SHP77 treated with DMSO at 0.1 percent for 48 hours (cell line): ENCODE measurements at regions not wholly inside any gene's neighbourhood (a gene's known extent, or its start where the extent isn't known, plus 50 kb on each side); places are given as distances from the start of the nearest gene placed in this dataset.

Experiments used
- DNase-seq: peaks from one replicate; lab custom pipeline; 2025; lab: John Stamatoyannopoulos, UW

DNA sequence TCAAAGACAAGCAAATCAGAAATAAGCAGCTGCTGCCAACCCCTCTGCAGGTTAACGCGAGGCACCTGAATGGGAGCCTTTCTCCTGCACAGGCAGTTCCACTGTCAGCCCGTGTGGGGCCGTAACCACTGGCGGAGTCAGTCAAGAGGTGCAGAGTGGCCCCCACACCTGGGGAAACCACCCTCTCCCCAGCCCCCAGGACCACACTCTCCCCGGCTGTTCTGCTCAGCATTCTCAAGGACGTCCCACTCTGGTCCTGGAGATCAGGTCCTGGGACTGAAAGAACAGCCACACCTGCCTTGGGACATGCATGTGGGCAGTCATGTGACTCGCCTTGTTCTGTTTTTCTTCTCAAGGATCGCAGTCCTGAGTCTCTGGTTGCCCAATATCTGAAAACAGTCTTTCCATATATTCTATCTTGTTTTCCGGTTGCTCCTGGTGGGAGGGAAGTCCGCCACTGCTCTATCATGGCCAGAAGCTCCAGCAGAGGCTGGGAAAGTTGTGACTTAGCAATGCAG is 252.5 kb downstream of the PTPRU start:
- DNase-seq: no peak

DNA sequence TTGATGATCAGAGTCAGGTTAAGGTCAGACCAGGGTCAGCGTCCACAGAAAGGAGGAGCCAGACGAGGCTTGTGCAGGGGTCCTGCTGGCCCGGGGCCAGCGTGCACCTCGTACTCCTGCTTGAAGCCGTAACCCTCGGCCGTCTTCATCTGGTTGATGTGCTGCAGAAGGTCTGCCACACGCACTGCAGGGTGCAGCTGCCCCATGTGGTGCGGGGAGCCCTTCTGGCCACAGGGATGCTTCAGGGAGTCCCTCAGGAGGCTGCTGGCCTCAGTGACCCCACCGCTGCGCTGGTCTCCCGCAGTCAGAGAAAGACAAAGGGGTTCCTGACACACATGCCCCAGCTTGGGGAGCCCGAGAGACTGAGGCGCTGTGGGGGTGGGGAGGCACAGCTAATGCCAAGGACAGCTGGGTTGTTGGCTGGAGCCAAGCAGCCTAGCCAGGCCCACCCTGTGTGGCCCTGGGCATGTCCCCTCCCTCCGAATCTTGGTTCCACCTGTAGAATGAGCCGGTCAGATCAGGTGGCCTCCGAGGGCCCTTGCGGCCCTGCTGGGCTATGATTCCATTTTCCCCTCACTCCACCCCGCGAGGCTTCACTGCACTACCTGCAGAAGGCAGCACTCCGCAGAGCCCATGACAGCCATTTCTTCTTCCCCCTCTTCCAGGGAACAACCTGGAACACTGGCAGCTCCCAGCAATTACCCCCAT is 251.9 kb downstream of the PTPRU start:
- no peak for DNase-seq

DNA sequence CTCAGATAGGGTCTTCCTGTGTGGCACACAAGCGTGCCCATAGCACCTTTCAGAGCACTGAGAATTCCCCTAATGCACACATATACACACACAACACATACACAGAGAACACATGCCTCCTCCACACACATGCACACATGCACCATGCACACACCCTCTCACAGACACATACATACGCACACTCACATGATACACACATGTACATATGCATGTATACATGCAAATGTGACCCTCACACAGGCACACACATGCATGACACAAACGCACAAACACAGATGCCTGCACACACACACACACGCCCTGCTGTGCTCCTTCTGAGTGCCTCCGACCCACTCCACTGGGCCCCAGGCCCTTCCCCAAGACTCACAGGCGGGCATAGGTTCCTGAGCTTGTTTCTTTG is 251.0 kb downstream of the PTPRU start:
- no peak for DNase-seq

DNA sequence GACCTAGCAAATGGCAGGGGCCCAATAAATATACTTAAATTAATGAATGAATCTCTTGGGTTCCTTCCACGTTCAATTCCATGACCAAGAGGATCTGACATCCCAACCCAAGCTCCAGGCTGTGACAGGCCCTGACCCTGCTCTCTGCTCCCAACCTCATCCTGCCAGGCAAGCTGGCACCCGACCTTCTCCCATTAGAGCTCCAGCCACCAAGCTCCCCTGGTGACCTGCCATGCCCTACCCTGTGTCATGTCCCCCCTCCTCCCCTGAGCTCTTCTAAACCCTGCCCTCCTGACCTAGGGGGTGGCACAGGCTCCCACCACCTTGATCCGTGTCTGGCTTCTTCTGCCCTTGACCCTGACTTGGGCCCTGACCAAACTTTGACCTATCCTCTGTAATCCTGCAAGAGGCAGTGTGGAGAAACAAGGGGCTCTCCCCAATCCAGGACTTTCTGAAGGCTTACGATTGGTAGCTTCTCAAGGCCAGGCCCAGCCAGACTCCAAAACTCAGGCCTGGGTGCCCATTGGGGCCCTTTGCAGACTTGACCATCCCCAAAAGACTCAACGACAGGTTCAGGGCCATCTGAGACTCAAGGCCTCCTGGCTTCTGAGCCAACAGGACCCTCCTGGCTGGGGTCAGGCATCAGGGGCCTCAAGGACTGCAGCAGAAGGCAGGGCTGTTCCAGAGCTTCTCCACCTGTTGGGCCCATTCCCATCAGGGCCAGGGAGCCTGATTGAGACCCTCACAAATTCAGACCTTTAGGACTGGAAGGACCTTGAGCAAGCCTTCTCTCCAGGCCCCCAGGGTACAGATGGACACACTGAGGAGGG is 249.0 kb downstream of the PTPRU start:
- DNase-seq: no peak

DNA sequence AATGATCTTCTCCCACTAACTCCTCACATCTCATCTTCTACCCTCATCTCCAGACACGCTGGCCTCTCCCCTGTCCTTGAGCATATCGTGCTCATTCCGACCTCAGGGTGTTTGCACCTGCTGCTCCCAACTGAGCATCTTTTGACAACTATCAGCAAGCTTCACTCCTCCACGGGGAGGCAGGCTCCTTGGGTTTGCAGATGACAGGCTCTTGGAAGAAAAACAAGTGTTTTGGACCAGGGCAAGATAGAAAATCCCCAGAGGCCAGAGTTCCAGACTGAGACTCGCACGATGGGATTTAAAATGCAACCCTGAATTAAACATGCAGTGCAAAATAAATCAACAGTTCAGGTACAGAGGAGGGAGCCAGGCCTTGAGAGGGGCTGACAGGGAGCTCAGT is 246.7 kb downstream of the PTPRU start:
- no peak for DNase-seq

DNA sequence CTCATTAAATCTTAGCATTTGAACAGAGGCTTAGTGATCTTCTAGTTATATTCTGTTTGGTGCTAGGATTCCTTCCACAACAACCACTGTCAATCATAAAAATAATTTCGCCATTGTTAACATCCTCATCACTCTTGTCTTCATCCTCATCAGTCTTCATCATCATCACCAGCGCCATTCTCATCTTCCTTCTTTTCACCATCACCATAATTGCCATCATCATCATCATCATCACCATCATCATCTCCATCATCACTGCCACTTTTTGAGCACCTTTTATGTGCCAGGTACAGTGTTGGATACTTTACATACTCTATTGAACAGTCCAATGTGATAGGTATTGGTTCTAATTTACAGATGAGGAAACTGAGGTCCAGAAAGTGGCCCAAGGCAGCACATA is 245.7 kb downstream of the PTPRU start:
- DNase-seq: no peak

DNA sequence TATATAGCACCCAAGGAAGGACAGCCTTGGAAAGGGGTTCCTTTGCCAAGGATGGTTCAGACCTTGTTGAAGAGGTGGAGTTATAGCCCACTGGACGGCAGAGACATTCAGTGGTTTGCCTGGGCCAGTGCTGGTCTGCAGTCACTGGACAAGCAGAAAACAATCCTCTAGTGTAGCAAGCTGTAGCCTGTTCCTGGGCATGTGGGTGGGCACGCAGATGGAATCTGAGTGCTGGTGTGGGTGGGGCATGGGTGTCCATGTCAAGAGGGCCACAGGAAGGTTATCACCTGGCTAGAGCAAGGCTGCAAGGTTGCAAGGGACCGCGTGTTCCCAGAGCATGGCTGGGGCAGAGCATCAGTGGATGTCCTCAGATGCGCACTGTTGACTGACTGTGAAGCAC is 244.7 kb downstream of the PTPRU start:
- DNase-seq: no peak

DNA sequence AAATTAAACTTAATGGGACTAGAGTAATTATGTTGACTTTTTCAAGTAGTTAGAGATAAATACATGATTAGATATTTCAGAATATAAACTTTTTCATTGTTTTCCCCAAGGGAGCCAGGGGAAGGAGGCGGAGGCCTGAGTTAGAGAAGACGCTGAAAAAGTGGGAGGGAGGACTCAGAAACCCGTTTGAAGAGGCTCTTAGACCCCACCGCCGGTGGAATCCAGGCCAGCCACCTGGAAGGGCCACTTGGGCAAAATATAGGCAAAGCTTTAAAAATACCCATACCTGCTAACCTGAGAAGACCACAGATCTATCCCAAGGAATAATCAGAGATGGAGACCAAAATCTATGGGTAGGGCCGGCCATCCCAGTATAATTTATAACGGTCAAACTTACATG is 242.6 kb downstream of the PTPRU start:
- no peak for DNase-seq

DNA sequence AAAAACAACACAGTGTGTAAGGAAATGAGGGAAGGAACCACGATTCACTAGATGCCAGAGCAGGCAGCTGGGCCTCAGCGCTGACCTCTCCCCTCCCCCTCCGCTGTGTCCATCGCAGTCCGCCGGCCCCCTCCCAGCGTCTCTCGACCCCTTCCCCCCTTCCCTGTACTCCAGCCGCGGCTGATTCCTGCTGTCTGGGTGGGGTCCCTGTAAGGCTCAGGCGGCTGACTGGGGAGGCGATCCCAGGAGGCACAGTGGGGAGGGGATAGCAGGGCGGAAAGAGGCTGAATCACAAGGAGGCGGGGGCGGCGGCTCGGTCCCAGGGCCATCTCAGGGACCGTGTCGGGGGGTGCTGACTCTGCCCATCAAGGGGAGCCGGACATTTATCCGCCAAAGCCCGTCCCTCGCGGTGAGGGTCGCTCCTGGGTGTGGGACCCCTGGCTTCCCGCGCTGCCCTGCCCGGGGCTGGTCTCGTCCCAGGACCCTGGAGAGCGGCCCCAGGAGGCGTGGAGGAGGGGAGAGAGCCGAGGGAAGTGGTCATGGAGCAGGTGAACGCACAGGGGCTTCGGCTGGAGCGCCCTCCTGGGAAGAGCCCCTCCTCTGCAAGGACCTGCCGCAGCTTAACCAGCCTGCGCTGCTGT is 241.9 kb downstream of the PTPRU start:
- DNase-seq: no peak

DNA sequence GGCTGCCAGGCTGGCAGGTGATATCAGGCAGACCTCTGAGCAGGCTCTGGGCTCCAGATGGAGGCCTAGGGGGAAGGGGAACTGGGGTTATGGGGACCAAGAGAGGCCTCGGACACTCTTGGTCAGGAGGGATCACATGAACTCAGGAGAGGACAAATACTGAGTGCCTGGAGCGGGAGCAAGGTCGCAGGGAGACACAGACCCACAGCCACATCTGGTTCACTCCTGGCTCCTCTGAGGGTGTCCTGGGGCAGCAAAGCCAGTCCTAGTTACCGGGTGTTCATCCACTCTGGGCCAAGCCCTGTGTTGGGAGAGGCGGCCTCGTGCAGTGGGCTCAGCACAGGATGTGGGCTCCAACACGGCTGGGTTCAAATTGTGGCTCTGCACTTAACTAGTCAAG is 239.0 kb downstream of the PTPRU start:
- DNase-seq: no peak

DNA sequence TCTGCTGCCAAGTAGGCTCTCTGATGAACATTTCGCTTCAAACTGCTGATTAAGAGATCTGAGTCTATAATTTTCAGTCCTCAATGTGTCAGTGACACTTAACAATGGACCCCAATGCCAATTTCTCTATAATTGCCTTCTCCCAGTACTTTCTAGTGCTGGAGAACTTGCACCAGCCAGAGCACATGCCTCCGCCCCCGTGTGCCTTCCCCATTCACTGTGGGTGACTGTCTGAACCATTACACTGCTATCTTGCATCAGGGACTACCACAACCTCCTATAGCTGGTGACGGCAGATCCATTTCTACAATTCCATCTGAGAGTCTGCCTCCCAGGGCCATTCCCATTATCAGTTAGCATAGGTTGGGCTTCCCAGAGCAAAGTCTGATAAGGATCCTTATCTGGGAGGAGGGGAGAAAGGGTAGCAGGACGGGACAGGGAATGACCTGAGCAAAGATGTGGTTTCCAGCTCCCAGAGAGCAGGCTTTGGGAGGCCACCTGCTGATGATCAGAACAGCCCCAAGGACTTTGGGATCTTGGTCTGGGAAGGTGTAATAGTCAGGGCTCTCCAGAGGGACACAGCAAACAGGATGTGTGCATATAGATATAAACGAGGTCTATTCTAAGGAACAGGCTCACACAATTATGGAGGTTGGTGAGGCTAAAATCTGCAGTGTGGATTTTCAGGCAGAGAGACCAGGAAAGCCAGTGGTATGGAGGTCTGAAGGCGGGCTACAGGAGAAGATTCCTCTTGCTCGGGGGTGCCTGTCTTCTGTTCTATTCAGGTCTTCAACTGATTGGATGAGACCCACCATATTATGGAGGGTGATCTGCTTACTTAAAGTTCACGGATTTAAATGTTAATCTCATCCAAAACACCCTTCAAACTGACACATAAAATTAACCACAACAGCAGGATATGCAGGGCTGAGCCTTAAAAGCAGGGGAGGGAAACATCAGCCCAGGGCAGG is 238.2 kb downstream of the PTPRU start:
- no peak for DNase-seq

DNA sequence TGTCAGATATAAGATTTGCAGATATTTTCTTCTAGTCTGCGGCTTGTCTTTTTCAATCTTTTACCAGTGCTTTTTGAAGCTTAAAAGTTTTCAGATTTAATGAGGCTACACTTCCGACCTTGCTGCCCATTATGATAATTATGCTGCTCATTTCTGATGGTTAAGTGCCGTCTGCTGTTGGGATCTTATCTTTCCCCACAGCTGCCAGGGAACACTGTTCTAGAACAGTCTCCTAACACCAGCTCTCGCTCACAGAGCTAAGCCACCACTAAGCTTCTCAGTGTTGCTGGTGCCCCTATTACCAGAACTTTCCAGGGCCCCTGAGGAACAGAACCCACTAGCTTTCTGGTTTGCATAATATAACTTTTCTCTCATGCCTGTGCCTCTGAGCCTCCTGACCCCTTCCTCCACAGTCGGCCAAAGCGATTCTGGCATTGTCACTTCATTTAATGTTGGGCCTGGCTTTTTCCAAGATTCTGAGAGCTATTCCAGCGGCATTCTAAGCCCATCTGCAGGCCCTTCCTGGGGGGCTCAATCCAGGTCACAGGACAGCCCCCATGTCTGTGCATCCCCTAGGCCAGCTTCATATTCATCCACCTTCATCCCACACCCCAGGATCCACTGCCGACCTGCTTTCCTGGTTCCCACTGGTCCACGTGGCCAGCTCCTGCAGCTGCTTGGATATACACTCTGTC is 237.0 kb downstream of the PTPRU start:
- DNase-seq: no peak

DNA sequence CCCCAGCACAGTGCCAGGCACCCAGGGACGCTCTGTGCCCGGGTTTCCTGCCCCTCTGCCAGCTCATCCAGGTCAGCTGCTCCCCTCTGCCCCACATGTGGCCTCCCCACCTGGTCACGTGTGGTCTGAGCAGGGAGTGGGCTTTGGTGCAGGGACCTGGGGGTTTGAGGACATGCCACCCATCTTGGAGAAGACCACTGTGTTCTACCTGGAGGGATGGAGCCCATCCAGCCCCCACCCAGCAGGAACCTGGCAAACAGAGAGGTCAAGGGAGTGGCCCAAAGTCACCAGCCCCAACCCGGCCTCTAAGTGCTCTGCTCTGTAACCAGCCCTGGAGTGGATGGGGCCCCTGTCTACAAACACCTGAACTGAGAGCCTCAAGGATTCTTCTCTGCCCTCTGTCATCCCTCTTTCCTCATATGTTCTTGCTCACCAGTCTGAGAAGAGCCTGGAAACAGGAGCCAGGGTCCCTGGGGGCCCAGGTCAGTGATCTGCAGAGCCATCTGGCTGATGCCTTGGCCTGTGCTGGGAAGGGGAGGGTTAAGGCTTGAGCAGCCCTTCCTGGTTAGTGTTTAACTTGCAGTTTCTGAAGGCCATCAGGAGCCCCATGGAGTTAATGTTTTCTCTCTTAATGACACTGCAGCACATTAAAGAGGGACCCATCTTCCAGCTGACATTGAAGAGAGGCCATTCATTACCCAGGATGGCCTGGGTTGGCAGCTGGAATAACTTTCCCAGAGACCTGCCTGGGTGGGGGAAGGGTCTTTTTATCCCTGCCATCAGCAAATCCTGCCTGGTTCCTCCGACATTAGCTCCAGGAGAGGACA is 235.4 kb downstream of the PTPRU start:
- DNase-seq: peak; percentile 83

DNA sequence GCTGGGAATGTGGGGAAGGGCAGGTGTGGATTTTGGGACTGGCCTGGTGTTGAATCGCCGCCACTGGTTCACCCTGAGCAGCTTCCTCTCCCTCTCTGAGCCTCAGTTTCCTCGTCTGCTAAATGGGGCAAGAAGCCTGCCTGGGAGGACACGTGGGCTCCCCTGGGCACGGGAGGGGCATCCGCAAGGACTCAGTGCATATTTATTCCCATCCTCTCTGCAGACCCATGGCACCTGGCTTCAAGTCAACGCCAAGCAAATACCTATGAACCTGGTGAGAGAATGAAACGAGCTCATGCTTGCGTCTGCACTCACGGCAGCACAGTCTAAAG is 234.4 kb downstream of the PTPRU start:
- no peak for DNase-seq

DNA sequence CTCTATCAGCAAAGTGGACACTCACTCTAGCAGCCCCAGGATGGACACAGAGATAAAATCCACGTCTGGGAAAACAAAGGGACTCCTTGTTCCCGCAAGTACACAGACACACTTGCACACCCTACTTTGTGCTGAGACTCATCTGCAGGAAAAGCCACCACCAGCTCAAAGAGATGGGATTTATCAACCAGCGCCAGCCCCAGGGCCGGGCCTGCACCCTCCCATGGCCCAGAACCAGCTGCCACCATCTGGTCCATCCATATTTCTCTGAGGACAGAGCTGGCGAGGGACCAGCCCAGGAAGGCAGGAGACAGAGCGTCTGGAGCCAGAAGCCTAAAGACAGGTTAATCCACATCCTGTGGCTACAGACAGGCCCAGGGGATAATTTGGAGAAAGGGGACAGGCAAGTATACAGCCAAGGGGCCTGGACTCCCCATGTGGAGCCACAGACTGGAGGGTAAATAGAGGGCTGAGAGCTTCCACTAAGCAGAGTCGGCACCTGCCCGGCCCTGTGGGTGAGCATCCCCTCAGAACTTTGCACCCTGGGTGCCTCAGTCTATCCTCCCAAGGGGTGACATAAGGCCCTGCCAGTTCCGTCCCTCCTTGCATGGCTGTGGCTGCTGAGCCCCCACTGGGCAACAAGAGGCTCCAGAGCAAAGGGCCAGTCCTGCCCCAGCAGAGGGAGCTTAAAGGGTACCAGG is 233.9 kb downstream of the PTPRU start:
- peak; percentile 50 for DNase-seq

DNA sequence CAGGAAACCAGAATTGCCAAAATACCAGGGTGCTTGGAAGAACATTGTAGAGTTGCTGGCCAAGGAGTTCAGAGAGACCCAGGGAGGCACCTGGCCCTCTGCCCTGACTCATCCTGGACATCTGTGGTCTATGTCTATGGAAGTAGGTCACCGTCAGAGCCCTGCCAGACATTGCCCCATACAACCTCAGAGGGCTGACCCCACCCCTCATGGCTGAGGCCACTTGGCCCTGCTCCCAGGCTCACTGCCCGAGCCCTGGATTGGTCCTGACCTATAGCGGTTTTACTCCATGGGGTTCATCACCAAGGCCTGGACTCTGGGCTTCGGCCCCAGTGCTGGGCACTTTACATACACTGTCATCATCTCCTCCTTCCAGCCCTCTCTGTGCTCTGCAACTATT is 233.1 kb downstream of the PTPRU start:
- peak; percentile 39 for DNase-seq

DNA sequence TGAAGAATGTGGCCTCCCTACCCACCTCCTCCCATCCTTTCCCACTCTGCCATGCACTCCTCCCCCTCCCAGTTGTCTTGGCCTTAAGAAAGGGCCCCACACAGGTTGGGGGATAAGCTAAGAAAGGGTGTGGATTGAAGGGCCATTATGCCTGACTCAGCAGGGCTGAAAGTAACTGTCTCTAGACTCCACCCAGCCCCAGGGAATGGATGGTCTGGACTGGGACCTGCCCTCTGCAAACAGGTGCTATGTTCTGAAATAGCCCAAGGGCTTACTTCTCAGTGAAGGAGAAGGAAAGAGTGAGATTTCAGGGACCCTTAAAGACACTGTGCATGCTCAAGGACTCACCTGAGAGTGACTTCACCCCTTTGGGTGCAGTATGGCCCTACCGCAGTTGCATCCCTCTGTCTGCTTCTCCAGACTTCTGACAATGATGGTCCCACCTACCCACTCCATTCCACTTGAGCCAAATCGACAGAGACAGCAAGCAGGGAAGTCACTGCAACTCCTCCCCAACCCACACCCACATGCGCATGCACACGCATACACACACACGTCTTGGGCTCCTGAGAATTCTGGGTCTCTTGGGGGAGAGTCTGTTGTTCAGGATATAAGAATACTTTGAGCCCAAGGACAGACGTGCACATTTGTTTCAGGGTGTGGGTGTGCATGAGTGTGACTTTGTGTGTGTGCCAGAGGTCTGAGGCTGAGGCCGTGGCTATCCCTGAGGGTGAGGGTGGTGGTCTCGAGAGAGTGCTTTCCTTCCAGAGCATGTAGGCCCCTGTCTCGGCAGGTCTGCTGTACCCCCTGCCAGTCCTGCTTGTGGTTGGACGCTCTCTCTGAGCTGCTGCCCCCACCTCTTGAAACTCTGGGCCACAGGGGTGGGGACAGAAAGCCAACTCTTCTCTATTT is 231.9 kb downstream of the PTPRU start:
- DNase-seq: no peak

DNA sequence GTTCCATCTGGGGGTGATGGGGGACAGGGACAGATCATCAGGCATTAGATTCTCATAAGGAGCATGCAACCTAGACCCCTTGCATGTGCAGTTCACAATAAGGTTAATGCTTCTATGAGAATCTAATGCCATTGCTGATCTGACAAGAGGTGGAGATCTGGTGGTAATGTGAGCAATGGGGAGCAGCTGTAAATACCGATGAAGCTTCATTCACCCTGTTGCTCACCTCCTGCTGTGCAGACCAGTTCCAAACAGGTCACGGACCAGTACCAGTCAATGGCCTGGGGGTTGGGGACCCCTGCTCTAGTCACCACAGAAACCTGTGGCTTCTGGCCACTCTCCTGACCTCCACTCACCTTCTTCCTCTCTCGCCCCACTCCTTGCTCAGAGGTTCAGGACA is 229.9 kb downstream of the PTPRU start:
- DNase-seq: no peak

DNA sequence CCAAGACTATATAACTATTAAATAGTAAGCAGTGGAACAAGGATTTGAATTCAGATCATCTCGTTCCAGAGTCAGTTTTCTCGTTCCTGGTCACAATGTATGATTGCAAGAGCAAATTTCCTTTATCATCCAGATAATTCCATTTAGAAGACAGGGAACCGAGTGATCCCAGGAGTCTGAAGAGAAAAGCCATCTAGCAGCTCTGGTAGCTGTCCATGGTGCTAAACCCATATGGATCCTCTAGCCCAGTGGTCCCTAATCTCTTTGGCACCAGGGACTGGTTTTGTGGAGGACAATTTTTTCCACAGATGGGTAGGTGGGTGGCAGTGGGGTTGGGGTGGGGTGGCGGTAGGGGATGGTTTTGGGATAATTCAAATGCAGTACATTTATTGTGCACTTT is 229.4 kb downstream of the PTPRU start:
- DNase-seq: no peak
